ENCODE measurements at regions not wholly inside any gene's neighbourhood (a gene's known extent, or its start where the extent isn't known, plus 50 kb on each side); places are given as distances from the start of the nearest gene placed in this dataset.

GRCh38 chr3:178308771-178309170, 227.5 kb upstream of the KCNMB2 start:
- TF ChIP-seq CTCF (conservative IDR thresholded peaks at IDR 0.05; ENCODE audit: low read depth) = no peak
- H3K27ac ChIP-seq = no peak overlapping the region
- CTCF ChIA-PET = no interaction called here
- POLR2A ChIA-PET (ENCODE audit: low non-redundant PET) = no interaction called here
- no peak for DNase-seq (ENCODE audit: low spot score)

GRCh38 chr3:178310949-178311348, 225.3 kb upstream of the KCNMB2 start:
- CTCF ChIA-PET = interaction anchor here (0.7 kb wide), 1 partner anchor 245 kb away, joined by 3 read pairs; no protein-coding TSS in a partner anchor
- H3K27ac ChIP-seq = no peak overlapping the region
- no peak for TF ChIP-seq CTCF (conservative IDR thresholded peaks at IDR 0.05; ENCODE audit: low read depth)
- POLR2A ChIA-PET (ENCODE audit: low non-redundant PET) = no interaction called here
- DNase-seq (ENCODE audit: low spot score) = no peak

- H3K27ac ChIP-seq = no peak overlapping the region
- TF ChIP-seq CTCF (conservative IDR thresholded peaks at IDR 0.05; ENCODE audit: low read depth) = no peak
- ChIA-PET POLR2A (ENCODE audit: low non-redundant PET) (no interaction called here), CTCF (no interaction called here)
- DNase-seq (ENCODE audit: low spot score) = no peak
Measured at GRCh38 chr3:178313716-178314115, 222.5 kb upstream of the KCNMB2 start.

GRCh38 chr3:178318340-178318739, 217.9 kb upstream of the KCNMB2 start:
- ChIA-PET POLR2A (ENCODE audit: low non-redundant PET) (no interaction called here), CTCF (no interaction called here)
- no peak for DNase-seq (ENCODE audit: low spot score)
- no peak for TF ChIP-seq CTCF (conservative IDR thresholded peaks at IDR 0.05; ENCODE audit: low read depth)
- H3K27ac ChIP-seq = no peak overlapping the region

GRCh38 chr3:178318941-178319816, 217.1 kb upstream of the KCNMB2 start:
- H3K27ac ChIP-seq = no peak overlapping the region
- ChIA-PET POLR2A (ENCODE audit: low non-redundant PET) (no interaction called here), CTCF (interaction anchor here (0.6 kb wide), 2 partner anchors 54 to 807 kb away, joined by 3 to 4 read pairs; no protein-coding TSS in a partner anchor)
- DNase-seq (ENCODE audit: low spot score) = no peak
- no peak for TF ChIP-seq CTCF (conservative IDR thresholded peaks at IDR 0.05; ENCODE audit: low read depth)

- no peak for TF ChIP-seq CTCF (conservative IDR thresholded peaks at IDR 0.05; ENCODE audit: low read depth)
- CTCF ChIA-PET = interaction anchor here (0.6 kb wide), 2 partner anchors 76 to 448 kb away, joined by 4 to 6 read pairs; no protein-coding TSS in a partner anchor
- DNase-seq (ENCODE audit: low spot score) = no peak
- POLR2A ChIA-PET (ENCODE audit: low non-redundant PET) = no interaction called here
- no peak overlapping the region for H3K27ac ChIP-seq
Measured at GRCh38 chr3:178320456-178321351, 215.5 kb upstream of the KCNMB2 start.

All from RWPE1 (cell line).